ENCODE measurements at regions not wholly inside any gene's neighbourhood (a gene's known extent, or its start where the extent isn't known, plus 50 kb on each side); places are given as distances from the start of the nearest gene placed in this dataset.

DNA sequence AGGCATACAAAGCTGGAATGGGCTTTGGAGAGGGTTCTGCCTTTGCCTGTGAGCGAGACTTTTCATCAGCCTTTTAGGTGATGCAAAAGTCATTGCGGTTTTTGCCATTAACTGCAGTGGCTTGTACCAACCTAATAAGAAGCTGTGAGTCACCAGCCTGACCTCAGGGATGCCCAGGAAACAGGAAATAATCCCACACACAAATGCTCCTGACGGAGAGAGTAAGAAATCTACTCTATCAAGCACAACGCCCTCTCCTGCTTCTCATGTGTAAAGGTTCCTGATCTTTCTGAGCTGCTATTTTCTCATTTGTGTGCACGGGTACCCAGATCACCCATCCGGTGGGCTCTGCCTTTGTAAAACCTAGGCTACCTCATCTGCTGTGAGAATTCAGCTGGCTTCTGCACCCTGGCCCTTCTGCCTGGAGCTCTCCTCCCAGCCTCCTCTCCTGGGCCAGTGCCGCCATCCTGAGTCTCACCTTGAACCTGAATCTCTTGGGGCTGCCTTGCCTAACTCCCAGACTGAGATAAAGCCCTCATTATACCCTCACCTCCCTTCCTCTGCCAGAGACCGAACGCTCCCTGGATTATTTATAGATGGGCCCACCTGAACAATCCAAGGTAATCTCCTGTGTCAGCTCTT, 299.7 kb downstream of the C16orf95 start:
- no peak for TF ChIP-seq POLR2A (IDR thresholded peaks at IDR 0.05; ENCODE audit: low read length)
- TF ChIP-seq GATA1 (IDR thresholded peaks at IDR 0.05; ENCODE audit: low read depth, low read length): no peak

All from erythroblast (primary cell).